ENCODE measurements at regions not wholly inside any gene's neighbourhood (a gene's known extent, or its start where the extent isn't known, plus 50 kb on each side); places are given as distances from the start of the nearest gene placed in this dataset.

DNA sequence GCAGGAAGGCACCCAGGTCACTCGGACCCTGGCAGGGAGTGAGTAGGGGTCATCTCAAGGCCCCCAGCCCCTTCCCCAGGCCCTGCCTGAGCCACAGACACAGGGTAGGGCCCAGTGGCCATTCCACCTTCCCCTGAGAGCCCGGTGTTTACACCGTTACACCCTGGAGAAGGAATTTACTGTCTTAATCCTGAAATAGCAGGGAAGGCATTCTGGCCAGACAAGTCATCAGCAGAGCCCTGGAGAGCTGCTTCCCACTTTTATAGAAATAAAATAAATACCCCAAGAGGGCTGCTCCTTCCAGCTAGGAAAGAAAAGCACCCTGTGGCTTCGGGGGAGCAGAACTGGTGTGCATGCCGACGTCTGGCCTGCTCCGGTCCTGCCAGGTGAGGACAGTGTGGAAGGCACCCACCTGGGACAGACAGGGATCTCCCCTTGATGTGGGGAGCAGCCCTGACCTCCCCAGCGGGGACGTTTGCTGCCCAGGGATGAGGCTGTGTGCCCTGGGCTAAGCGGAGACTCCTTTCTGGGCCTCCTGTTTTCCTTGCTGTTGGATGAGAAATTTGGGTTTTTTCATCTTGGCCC, 180.0 kb downstream of the MN1 start:
- TF ChIP-seq POLR2AphosphoS5 (IDR thresholded peaks at IDR 0.05), result no peak
- TF ChIP-seq POLR2A (IDR thresholded peaks at IDR 0.05), result no peak
- no peak for TF ChIP-seq EP300 (IDR thresholded peaks at IDR 0.05)
- Histone ChIP-seq H3K4me3 (no peak overlapping the region), H3K9me3 (no peaks in the 10 kb centered on the region), H3K4me1 (no peaks in the 10 kb centered on the region), H3K27ac (no peak overlapping the region), H3K27me3 (no peaks in the 10 kb centered on the region), H3K36me3 (no peaks in the 10 kb centered on the region)
- 75 to 83% (median 78%) methylated on average over 4 to 10 of the region's 10 CpGs for WGBS, 5 donors
- no peak for DNase-seq
- intact Hi-C loops (cut with DNase I; ENCODE audit: low total_unique reads), result no loop called here

DNA sequence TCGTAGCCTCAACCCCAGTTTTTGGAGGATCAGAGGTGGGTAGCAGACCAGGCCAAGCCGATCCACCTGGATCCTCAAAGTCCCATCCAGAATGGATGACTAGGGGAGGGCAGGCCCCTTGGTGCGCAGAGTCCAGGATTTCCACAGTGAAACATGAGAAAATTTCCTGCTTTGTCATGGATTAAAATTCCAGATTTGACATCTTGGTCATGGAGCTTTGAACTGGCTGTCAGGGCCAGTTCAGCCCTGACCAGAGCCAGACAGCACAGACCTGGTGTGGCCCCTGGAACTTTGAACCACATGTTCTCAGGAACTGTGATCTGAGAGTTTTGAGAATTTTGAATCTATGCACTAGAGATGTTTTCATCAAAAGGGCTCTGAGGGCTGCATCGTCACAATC, 177.5 kb downstream of the MN1 start:
- Histone ChIP-seq H3K27ac (no peak overlapping the region), H3K4me3 (no peak overlapping the region), H3K36me3 (no peaks in the 10 kb centered on the region), H3K27me3 (no peaks in the 10 kb centered on the region), H3K9me3 (no peaks in the 10 kb centered on the region), H3K4me1 (no peaks in the 10 kb centered on the region)
- no peak for DNase-seq
- WGBS, 5 donors, result 90 to 96% (median 92%) methylated on average over 3 to 4 of the region's 4 CpGs
- TF ChIP-seq EP300 (IDR thresholded peaks at IDR 0.05) (no peak), POLR2AphosphoS5 (IDR thresholded peaks at IDR 0.05) (no peak)
- intact Hi-C loops (cut with DNase I; ENCODE audit: low total_unique reads), result no loop called here

DNA sequence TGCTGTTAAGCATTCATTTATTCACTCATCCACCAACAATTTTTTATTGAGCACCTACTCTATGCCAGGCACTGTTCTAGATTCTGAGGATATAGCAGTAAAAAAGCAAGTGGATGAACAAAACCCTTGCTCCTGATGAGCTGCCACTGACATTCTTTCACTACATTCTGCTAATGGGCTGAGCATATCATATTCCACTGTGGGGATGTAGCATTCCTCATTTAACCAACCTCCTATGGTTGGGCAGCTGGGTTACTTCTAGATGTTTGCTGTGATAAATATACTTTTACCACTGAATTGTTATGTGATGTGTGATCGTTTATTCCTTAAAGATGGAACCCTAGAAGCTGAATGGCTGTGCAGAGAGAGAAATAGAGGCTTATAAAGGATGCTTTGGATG, 176.9 kb downstream of the MN1 start:
- Histone ChIP-seq H3K27ac (no peak overlapping the region), H3K27me3 (no peaks in the 10 kb centered on the region), H3K4me3 (no peak overlapping the region), H3K9me3 (no peaks in the 10 kb centered on the region), H3K36me3 (no peaks in the 10 kb centered on the region), H3K4me1 (no peaks in the 10 kb centered on the region)
- intact Hi-C loops (cut with DNase I; ENCODE audit: low total_unique reads), result no loop called here
- WGBS, 5 donors, result 0 to 52% (median 0%) methylated on average over 1 of the region's 1 CpG
- TF ChIP-seq POLR2A (IDR thresholded peaks at IDR 0.05) (no peak), EP300 (IDR thresholded peaks at IDR 0.05) (no peak), POLR2AphosphoS5 (IDR thresholded peaks at IDR 0.05) (no peak)
- TF ChIP-seq, protein P1, sequence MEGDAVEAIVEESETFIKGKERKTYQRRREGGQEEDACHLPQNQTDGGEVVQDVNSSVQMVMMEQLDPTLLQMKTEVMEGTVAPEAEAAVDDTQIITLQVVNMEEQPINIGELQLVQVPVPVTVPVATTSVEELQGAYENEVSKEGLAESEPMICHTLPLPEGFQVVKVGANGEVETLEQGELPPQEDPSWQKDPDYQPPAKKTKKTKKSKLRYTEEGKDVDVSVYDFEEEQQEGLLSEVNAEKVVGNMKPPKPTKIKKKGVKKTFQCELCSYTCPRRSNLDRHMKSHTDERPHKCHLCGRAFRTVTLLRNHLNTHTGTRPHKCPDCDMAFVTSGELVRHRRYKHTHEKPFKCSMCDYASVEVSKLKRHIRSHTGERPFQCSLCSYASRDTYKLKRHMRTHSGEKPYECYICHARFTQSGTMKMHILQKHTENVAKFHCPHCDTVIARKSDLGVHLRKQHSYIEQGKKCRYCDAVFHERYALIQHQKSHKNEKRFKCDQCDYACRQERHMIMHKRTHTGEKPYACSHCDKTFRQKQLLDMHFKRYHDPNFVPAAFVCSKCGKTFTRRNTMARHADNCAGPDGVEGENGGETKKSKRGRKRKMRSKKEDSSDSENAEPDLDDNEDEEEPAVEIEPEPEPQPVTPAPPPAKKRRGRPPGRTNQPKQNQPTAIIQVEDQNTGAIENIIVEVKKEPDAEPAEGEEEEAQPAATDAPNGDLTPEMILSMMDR (IDR thresholded peaks at IDR 0.05), result no peak
- no peak for DNase-seq

DNA sequence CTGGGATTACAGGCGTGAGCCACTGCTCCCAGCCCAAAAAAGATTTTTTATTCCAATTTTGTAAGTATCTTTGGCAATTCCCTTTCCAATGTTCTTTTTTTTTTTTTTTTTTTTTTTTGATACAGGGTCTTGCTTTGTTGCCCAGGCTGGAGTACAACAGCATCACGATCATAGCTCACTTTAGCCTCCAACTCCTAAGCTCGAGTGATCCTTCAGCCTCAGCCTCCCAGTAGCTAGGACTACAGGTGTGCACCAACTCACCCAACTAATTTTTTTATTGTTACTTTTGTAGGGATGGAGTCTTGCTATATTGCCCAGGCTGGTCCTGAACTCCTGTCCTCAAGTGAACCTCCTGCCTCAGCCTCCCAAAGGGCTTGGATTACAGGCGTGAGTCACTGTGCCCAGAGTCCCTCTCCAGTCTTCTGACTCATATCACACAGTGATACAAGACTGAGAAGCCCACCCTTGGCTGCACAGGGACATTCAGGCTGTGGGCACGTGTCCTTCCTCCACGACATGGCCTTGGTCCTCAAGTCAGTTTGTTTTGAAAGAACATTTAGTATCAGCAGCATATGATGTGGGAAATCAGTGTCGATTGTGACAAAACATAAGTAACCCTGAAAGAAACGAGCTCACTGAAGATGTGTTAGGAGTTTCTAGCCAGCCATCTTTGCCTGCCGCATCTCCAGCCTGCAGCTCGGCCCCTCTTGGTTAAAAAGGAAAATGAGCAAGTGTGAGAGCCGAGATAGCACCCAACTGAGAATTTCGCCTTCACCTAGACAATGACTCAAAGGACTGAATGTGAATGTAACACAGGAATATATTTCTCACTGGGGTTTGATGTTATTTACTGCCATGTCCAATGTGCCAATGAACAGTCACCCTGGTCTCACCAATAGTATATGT, 175.5 kb downstream of the MN1 start:
- Histone ChIP-seq H3K27me3 (no peaks in the 10 kb centered on the region), H3K36me3 (no peaks in the 10 kb centered on the region), H3K27ac (no peak overlapping the region), H3K4me3 (no peak overlapping the region), H3K4me1 (no peaks in the 10 kb centered on the region), H3K9me3 (no peaks in the 10 kb centered on the region)
- WGBS, 5 donors, result 83 to 88% (median 86%) methylated on average over 12 of the region's 12 CpGs
- intact Hi-C loops (cut with DNase I; ENCODE audit: low total_unique reads), result no loop called here
- DNase-seq, result no peak
- TF ChIP-seq POLR2A (IDR thresholded peaks at IDR 0.05) (no peak), POLR2AphosphoS5 (IDR thresholded peaks at IDR 0.05) (no peak)
- TF ChIP-seq, protein P1 (IDR thresholded peaks at IDR 0.05), result no peak

DNA sequence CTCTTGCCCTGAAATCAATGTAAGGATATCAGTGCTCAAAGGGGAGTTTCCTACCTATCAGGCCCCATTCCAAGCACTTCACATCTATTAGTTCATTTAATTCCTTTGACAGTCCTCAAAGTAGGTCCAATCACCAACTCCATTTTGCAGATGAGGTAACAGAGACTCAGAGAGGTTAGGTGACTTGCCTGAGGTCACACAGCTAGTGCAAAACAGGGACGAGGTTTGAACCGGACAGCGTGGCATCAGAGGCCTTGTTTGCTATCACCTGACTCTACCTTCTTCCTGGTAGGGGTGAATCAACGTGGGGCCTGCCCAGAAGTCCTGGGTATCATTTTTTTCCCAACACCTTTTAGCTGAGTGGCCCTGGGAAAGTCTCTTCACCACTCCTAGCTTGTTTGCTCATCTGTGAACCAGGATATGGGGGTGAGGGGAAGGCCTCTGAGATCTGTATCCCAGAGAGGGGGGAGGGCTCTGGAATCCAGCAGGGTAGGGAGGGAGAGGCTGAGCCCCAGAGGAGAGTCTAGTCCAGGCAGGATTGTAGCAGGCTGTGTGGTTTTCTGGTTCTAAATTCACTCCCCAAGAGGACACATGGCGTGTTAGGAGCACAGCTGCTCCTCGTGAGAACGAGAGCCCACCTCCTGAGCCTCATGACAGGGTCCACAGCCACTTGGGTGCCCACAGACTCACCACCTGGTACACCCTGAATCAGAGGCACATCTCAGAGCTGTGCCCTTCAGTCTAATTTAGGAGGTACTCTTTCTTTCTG, 174.7 kb downstream of the MN1 start:
- no peaks in the 10 kb centered on the region for H3K4me1 ChIP-seq
- no peaks in the 10 kb centered on the region for H3K9me3 ChIP-seq
- H3K4me3 ChIP-seq, result no peak overlapping the region
- TF ChIP-seq, protein P1 (IDR thresholded peaks at IDR 0.05), result no peak
- intact Hi-C loops (cut with DNase I; ENCODE audit: low total_unique reads), result no loop called here
- no peak overlapping the region for H3K27ac ChIP-seq
- H3K27me3 ChIP-seq, result no peaks in the 10 kb centered on the region
- WGBS, 5 donors, result 65 to 83% (median 75%) methylated on average over 7 of the region's 7 CpGs
- DNase-seq, result peak in 1 of 2 donors; percentile 28
- no peaks in the 10 kb centered on the region for H3K36me3 ChIP-seq

All from stomach (tissue), 8 donors.